CD4-positive, alpha-beta memory T cell (primary cell): ENCODE measurements at regions not wholly inside any gene's neighbourhood (a gene's known extent, or its start where the extent isn't known, plus 50 kb on each side); places are given as distances from the start of the nearest gene placed in this dataset.

Source experiments
- CTCF ChIA-PET: fragments of 350-600 bp; sonication (Branson Sonifier 250); formaldehyde crosslinking; loops from one replicate; lab custom pipeline; 2021; ENCODE audit warnings: inconsistent platforms; ENCODE audit not compliant: partially characterized antibody; lab: Charles Lee
- POLR2A ChIA-PET: fragments of 350-600 bp; sonication (Branson Sonifier 250); formaldehyde crosslinking; loops from one replicate; lab custom pipeline; 2021; ENCODE audit not compliant: partially characterized antibody; lab: Charles Lee
- DNase-seq, 5 donors: peaks; one replicate each; pipeline versions ENCODE4 v3.0.0 to v3.0.0-alpha.2; 2020 to 2022; ENCODE audit warnings: mixed read lengths in 1 of 5
- H3K27ac ChIP-seq: one replicate; pipeline ENCODE4 v1.7.0; 2013; ENCODE audit warnings: low read depth, low read length
- H3K27me3 ChIP-seq: 2 replicates; pipeline ENCODE4 v1.7.0; 2013; ENCODE audit warnings: mild to moderate bottlenecking, low read length, moderate library complexity; ENCODE audit not compliant: insufficient read depth
- H3K36me3 ChIP-seq: 2 replicates; pipeline ENCODE4 v1.7.0; 2013; ENCODE audit warnings: mild to moderate bottlenecking, low read length, moderate library complexity; ENCODE audit not compliant: insufficient read depth
- H3K4me1 ChIP-seq: 2 replicates; pipeline ENCODE4 v1.7.0; 2013; ENCODE audit warnings: mild to moderate bottlenecking, low read length, moderate library complexity; ENCODE audit not compliant: insufficient read depth
- H3K4me3 ChIP-seq, 2 donors: one replicate each; pipeline ENCODE4 v1.7.0; 2013; ENCODE audit warnings: low read length in 2 of 2, mild to moderate bottlenecking in 1 of 2
- H3K9me3 ChIP-seq, 2 donors: one replicate each; pipeline ENCODE4 v1.7.0; 2013; ENCODE audit warnings: low read length in 2 of 2, control low read depth in 1 of 2; ENCODE audit not compliant: control insufficient read depth in 1 of 2
- H3K27ac Mint-ChIP-seq, 7 donors: one replicate each; pipeline ENCODE4 v1.8.0; 2020 to 2021; ENCODE audit warnings: mixed read lengths in 7 of 7, mild to moderate bottlenecking in 6 of 7, inconsistent platforms in 3 of 7, moderate library complexity in 3 of 7
- H3K27me3 Mint-ChIP-seq, 2 donors: one replicate each; pipeline ENCODE4 v1.8.0; 2020 to 2021; ENCODE audit warnings: mixed read lengths in 2 of 2
- H3K36me3 Mint-ChIP-seq, 2 donors: one replicate each; pipeline ENCODE4 v1.8.0; 2020 to 2021; ENCODE audit warnings: mixed read lengths in 2 of 2, inconsistent platforms in 1 of 2, mild to moderate bottlenecking in 1 of 2
- H3K4me1 Mint-ChIP-seq, 4 donors: one replicate each; pipeline ENCODE4 v1.8.0; 2020 to 2021; ENCODE audit warnings: mixed read lengths in 4 of 4, mild to moderate bottlenecking in 1 of 4
- H3K4me3 Mint-ChIP-seq, 8 donors: one replicate each; pipeline ENCODE4 v1.8.0; 2020 to 2021; ENCODE audit warnings: mixed read lengths in 8 of 8, mild to moderate bottlenecking in 7 of 8, moderate library complexity in 6 of 8, inconsistent platforms in 3 of 8
- H3K9me3 Mint-ChIP-seq, 8 donors: one replicate each; pipeline ENCODE4 v1.8.0; 2020 to 2021; ENCODE audit warnings: mixed read lengths in 8 of 8, mild to moderate bottlenecking in 5 of 8, inconsistent platforms in 3 of 8, moderate library complexity in 1 of 8
- intact Hi-C: fragments of 100-400 bp; cut with micrococcal nuclease; formaldehyde crosslinking; loops from one replicate; pipeline ENCODE4 v1.15.1; 2023

DNA sequence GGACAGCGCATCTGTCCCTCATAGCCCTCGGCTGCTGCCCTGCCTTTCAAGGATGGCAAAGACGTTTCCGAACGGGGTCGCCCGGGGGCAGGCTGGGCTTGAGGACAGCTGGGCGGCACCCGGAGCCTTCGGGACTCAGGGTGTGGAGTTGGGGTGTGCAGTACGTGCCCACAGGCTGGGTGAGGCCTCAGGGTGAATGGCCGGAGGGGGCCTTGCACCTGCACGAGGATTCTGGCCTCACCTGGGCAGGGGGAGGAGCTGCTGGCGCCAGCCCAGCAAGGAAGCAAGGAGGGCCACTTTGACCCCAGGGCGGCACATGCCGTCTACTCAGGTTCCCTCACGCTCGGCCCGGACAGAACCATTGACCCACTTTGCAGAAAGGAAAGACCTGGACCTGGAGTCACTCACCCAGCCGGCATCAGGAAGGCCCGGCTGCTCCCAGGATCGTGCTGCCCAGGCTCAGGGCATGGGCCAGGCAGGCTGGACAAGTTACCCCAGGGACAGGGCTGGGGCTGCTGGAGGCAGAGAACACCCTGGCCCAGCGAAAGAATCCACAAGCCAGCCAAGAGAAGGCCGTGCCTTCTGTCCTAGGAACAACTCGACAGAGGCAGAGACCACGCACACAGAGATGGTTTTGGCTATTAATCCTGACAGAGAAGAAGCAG lies 65.1 kb upstream of the TTC34 start:
- POLR2A ChIA-PET, result no interaction called here
- intact Hi-C loops, result no loop called here
- no peak overlapping the region for H3K4me3 ChIP-seq
- H3K27me3 ChIP-seq, result no peaks in the 10 kb centered on the region
- CTCF ChIA-PET, result no interaction called here
- Mint-ChIP-seq H3K4me1 (peaks cover 0 to 1% (median 0%) of the 10 kb centered on the region in 4 donors), H3K27ac (no peak overlapping the region), H3K27me3 (peaks cover 0 to 2% of the 10 kb centered on the region in 2 donors), H3K9me3 (peaks cover 0 to 18% (median 7%) of the 10 kb centered on the region in 8 donors), H3K4me3 (no peak overlapping the region), H3K36me3 (no peaks in the 10 kb centered on the region)
- no peak overlapping the region for H3K27ac ChIP-seq
- H3K4me1 ChIP-seq, result peaks cover 11% of the 10 kb centered on the region
- DNase-seq, result no peak
- peaks cover 0 to 4% of the 10 kb centered on the region in 2 donors for H3K9me3 ChIP-seq
- no peaks in the 10 kb centered on the region for H3K36me3 ChIP-seq

DNA sequence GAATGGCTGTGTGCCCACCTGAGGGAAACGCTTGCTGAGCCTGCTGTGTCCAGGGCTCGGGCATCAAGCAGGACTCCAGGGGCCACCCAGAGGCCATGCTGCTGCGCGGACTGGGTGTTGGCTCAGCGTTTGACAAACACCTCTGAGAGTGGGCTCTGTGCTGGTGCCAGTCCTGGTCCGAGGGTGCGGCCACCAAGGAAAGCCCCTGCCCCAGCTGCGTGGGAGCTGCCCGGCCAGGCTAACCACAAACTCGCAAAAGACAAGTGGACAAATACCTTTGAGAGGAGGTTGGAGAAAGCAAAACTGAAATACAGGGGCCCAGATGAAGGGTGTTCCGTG lies 65.6 kb upstream of the TTC34 start:
- Mint-ChIP-seq H3K9me3 (peaks cover 0 to 23% (median 8%) of the 10 kb centered on the region in 8 donors), H3K4me1 (peaks cover 0 to 1% (median 0%) of the 10 kb centered on the region in 4 donors), H3K4me3 (peak overlapping the region in 1 of 8 donors; percentile 48), H3K36me3 (no peaks in the 10 kb centered on the region), H3K27me3 (peaks cover 0 to 2% of the 10 kb centered on the region in 2 donors), H3K27ac (no peak overlapping the region)
- Histone ChIP-seq H3K9me3 (peaks cover 0 to 9% of the 10 kb centered on the region in 2 donors), H3K36me3 (no peaks in the 10 kb centered on the region), H3K4me3 (no peak overlapping the region), H3K27ac (no peak overlapping the region), H3K4me1 (peaks cover 11% of the 10 kb centered on the region), H3K27me3 (no peaks in the 10 kb centered on the region)
- POLR2A ChIA-PET, result no interaction called here
- no peak for DNase-seq
- CTCF ChIA-PET, result no interaction called here
- intact Hi-C loops, result no loop called here

DNA sequence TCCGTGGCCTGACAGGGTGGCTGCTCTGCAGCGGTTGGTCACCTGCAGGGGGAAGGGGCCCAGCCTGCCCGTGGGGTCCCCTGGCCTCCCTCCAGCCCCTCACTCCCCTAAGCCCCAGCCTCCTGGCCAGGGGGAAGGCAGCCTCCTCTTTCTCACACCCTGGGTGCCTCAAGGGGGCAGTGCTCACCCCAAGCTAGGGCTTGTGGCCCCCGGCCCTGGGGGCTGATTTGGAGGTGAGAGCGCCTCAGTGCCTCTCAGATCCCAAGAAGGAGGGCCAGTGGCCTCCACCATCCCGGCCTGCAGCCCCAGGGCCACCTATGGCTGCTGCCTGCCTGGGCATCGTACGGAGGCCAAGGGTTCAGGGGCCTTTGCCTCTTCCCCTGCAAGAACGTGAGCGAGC lies 66.4 kb upstream of the TTC34 start:
- Histone ChIP-seq H3K4me3 (no peak overlapping the region), H3K36me3 (no peaks in the 10 kb centered on the region), H3K4me1 (peaks cover 11% of the 10 kb centered on the region), H3K9me3 (peaks cover 0 to 11% of the 10 kb centered on the region in 2 donors), H3K27ac (no peak overlapping the region), H3K27me3 (no peaks in the 10 kb centered on the region)
- POLR2A ChIA-PET, result no interaction called here
- CTCF ChIA-PET, result no interaction called here
- intact Hi-C loops, result no loop called here
- Mint-ChIP-seq H3K9me3 (peaks cover 0 to 30% (median 9%) of the 10 kb centered on the region in 8 donors), H3K36me3 (no peaks in the 10 kb centered on the region), H3K27ac (no peak overlapping the region), H3K27me3 (peaks cover 0 to 2% of the 10 kb centered on the region in 2 donors), H3K4me3 (no peak overlapping the region), H3K4me1 (peaks cover 0 to 1% (median 0%) of the 10 kb centered on the region in 4 donors)
- no peak for DNase-seq

DNA sequence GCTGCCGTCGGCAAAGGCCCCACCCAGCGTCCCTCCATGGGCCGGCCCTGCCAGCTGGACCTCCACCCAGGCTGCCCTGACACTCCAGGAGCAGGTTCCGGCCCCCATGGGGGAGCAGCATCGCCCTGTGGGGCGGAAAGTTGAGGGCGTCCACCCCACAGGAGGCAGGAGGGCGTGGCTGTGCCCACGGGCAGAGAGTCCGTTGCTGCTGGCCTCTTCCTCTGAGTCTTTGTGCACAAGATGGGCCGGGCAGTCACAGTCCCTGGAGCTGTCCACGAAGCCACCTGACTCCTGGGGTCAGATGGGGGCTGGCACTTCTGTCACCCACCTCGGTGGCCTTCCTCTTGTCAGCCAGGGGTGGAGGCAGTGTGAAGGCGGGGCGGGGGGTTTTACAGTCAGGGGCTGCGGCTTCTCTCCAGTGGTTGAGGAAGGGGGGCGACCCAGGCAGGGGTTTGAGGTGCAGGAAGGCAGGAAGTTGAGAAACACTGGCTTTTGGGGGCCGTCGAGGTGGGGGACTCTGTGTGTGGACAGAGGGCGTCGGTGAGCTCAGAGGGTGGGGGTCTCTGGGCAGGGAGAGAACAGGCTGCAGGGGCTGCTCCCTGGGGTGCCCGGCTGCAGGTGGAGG lies 67.2 kb upstream of the TTC34 start:
- no peak overlapping the region for H3K27ac ChIP-seq
- Mint-ChIP-seq H3K27me3 (peaks cover 0 to 2% of the 10 kb centered on the region in 2 donors), H3K4me3 (no peak overlapping the region), H3K9me3 (peaks cover 0 to 35% (median 10%) of the 10 kb centered on the region in 8 donors), H3K36me3 (no peaks in the 10 kb centered on the region), H3K4me1 (peaks cover 0 to 1% (median 0%) of the 10 kb centered on the region in 4 donors), H3K27ac (no peak overlapping the region)
- CTCF ChIA-PET, result no interaction called here
- H3K4me3 ChIP-seq, result no peak overlapping the region
- no peak for DNase-seq
- POLR2A ChIA-PET, result no interaction called here
- intact Hi-C loops, result no loop called here
- H3K9me3 ChIP-seq, result peaks cover 0 to 11% of the 10 kb centered on the region in 2 donors
- H3K4me1 ChIP-seq, result peaks cover 6% of the 10 kb centered on the region
- H3K36me3 ChIP-seq, result no peaks in the 10 kb centered on the region
- H3K27me3 ChIP-seq, result no peaks in the 10 kb centered on the region

DNA sequence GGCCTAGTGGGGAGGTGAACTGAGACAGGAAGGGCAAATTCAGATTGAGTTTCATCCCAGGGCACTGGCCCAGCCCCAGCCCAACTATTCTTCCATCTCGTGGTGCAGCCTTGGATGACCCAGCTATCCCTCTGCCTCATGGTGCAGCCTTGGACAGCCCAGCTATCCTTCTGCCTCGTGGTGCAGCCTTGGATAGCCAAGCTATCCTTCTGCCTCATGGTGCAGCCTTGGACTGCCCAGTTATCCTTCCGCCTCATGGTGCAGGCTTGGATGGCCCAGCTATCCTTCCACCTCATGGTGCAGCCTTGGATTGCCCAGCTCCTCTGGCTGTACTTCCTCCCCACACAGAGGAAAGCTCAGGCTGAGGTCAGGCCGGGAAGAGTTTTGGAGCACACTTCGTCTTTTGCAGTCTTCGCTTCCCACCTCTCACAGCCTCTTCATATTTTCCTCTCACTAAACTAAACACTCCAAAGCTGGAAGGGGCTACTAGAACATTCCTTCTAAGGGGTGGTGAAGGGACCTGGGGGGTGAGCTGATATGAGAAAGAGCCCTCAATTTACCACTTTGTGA lies 69.8 kb upstream of the TTC34 start:
- ChIA-PET CTCF (no interaction called here), POLR2A (no interaction called here)
- no peaks in the 10 kb centered on the region for H3K36me3 ChIP-seq
- no peaks in the 10 kb centered on the region for H3K4me1 ChIP-seq
- no peaks in the 10 kb centered on the region for H3K27me3 Mint-ChIP-seq
- H3K27ac Mint-ChIP-seq, result no peak overlapping the region
- H3K27ac ChIP-seq, result no peak overlapping the region
- DNase-seq, result no peak
- intact Hi-C loops, result no loop called here
- no peaks in the 10 kb centered on the region for H3K27me3 ChIP-seq
- H3K4me3 Mint-ChIP-seq, result no peak overlapping the region
- no peaks in the 10 kb centered on the region for H3K4me1 Mint-ChIP-seq
- peaks cover 0 to 11% of the 10 kb centered on the region in 2 donors for H3K9me3 ChIP-seq
- H3K36me3 Mint-ChIP-seq, result no peaks in the 10 kb centered on the region
- peaks cover 0 to 35% (median 10%) of the 10 kb centered on the region in 8 donors for H3K9me3 Mint-ChIP-seq
- no peak overlapping the region for H3K4me3 ChIP-seq

DNA sequence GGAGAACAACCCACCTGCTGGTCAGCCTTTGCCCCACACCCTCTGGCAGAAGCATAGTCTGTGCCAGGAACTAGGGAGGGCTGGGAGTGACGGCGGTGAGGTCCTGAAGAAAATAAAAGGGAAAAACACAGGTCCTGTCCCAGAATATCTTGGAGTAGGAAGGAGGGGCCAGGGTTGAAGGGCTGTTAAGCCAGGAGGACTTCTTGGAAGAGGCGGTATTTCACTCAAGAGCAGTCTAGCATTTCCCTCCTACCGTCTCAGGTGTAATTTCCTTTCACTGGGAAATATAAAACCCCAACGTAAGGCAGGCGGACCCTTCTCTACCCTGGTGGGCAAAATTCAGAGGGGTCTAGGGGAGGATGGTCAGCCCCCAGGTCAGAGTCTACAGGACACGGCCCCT lies 72.7 kb upstream of the TTC34 start:
- Mint-ChIP-seq H3K27ac (no peak overlapping the region), H3K9me3 (peaks cover 0 to 33% (median 10%) of the 10 kb centered on the region in 8 donors), H3K4me3 (no peak overlapping the region), H3K27me3 (no peaks in the 10 kb centered on the region), H3K36me3 (no peaks in the 10 kb centered on the region), H3K4me1 (no peaks in the 10 kb centered on the region)
- Histone ChIP-seq H3K4me3 (no peak overlapping the region), H3K9me3 (peaks cover 0 to 11% of the 10 kb centered on the region in 2 donors), H3K36me3 (no peaks in the 10 kb centered on the region), H3K27ac (no peak overlapping the region), H3K27me3 (no peaks in the 10 kb centered on the region), H3K4me1 (no peaks in the 10 kb centered on the region)
- ChIA-PET POLR2A (no interaction called here), CTCF (no interaction called here)
- intact Hi-C loops, result no loop called here
- DNase-seq, result no peak

DNA sequence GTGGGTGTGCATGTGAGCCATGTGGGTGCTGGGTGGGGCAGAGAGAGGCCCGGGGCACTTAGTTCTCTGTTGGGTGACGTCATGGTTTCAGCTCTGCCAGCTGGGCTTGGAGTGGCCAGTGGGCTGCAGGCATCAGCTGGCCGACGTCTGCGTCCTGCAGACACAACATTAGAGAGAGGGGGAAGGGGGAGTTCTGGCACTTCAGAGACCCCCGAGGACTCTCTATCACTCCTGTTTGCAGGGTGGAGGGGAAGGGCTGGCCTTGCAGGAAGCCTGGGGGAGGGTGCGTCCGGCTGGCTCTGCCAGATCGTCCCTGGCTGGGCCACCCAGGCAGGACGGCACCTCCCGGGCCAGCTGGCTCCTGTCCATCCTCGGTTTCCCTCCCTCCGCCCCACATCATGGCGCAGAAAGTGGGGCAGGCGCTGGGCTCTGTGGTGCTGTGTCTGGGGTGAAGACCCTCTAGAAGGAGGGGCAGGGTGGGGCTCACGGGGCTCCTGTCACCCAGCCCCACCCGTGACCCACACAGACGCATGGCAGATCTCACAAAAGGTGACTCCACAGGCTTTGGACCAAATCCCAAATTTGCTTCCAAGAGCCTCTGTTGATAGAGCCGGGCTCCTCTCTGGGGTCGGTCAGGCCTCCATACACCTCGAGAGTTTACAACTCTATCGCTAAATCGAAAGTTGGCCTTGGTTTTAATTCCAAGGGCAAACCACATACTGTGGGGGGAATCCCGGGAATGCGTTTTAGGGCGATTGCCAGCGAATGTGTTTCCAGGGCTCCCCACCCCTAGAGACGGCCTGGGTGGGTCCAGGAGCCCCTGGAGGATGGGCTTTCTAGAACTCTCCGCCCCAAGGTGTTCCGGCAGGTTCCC lies 73.4 kb upstream of the TTC34 start:
- H3K27ac ChIP-seq, result no peak overlapping the region
- H3K27me3 Mint-ChIP-seq, result no peaks in the 10 kb centered on the region
- no peaks in the 10 kb centered on the region for H3K4me1 Mint-ChIP-seq
- CTCF ChIA-PET, result no interaction called here
- intact Hi-C loops, result no loop called here
- peaks cover 0 to 31% (median 10%) of the 10 kb centered on the region in 8 donors for H3K9me3 Mint-ChIP-seq
- H3K9me3 ChIP-seq, result peaks cover 0 to 11% of the 10 kb centered on the region in 2 donors
- no peak overlapping the region for H3K4me3 Mint-ChIP-seq
- H3K27me3 ChIP-seq, result no peaks in the 10 kb centered on the region
- H3K4me3 ChIP-seq, result no peak overlapping the region
- no peaks in the 10 kb centered on the region for H3K4me1 ChIP-seq
- no peak for DNase-seq
- no peaks in the 10 kb centered on the region for H3K36me3 Mint-ChIP-seq
- POLR2A ChIA-PET, result no interaction called here
- no peak overlapping the region for H3K27ac Mint-ChIP-seq
- H3K36me3 ChIP-seq, result no peaks in the 10 kb centered on the region
